Renal cortex interstitium (tissue), 11 donors: ENCODE measurements at regions not wholly inside any gene's neighbourhood (a gene's known extent, or its start where the extent isn't known, plus 50 kb on each side); places are given as distances from the start of the nearest gene placed in this dataset.

ENCODE experiments used
- DNase-seq, 11 donors: peaks; one replicate each; pipeline ENCODE4 v3.0.0-alpha.2; 2013; ENCODE audit warnings: low read depth in 9 of 11, low spot score in 4 of 11; ENCODE audit errors: extremely low read depth in 1 of 11

GRCh38 chr2:126811101-126811500, 87.6 kb upstream of the TEX51 start:
- no peak for DNase-seq

GRCh38 chr2:126817172-126817571, 81.5 kb upstream of the TEX51 start:
- DNase-seq = no peak

DNA sequence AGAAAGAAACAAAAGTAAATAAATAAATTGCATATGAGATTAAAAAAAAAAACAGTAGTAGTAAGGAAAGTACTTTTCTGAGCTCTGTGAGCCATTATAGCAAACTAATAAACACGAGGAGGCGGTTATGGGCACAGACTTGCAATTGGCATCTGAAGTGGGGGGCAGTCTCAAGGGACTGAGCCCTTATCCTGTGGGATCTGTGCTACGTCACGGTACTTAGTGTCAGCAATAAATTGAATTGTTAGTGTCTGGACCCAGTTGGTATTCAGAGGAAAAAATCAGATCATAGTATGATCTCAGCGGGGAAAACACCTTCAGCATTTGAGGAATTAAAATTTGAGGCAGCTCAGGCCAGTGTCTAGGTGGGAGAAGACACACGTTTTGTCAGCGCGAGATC, 76.6 kb upstream of the TEX51 start:
- DNase-seq = no peak

- no peak for DNase-seq
These were observed 75.8 kb upstream of the TEX51 start for GRCh38 chr2:126822921-126823320.

DNA sequence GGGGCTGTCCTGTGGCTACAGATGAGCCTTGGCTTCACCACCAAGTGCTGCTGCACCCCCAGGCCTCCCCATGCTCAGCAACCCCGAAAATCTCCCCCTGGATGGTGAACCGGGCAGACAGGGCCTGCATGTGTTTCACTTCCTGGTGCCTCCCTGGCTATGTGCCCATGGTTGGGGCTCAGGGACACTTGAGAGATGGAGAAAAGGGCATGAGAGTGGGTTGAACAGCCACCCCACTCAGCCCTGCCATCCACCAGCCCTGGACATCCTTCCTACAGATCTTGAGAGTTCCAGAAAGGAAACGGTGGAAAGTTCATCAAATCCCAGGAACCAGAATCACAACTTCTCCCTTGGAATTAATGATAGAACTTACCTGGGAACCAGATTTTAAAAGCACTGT, 74.7 kb upstream of the TEX51 start:
- DNase-seq = no peak

- no peak for DNase-seq
These were observed 74.0 kb upstream of the TEX51 start for GRCh38 chr2:126824663-126825062.

DNA sequence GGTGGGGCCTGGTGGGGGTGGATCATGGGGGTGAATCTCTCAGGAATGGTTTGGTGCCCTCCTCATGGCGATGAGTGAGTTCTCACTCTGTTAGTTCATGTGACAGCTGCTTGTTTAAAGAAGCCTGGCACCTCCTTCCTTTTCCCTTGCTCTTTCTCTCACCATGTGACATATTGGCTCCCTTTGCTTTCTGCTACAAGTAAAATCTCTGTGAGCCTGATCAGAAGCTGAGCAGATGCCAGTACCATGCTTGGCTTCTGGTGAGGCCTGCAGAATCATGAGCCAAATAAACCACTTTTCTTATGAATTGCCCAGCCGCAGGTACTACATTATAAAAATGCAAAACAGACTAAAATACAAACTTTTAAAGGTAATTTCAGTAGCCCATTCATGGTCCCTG, 73.4 kb upstream of the TEX51 start:
- no peak for DNase-seq

GRCh38 chr2:126826491-126826890, 72.2 kb upstream of the TEX51 start:
- no peak for DNase-seq

GRCh38 chr2:126827371-126827770, 71.3 kb upstream of the TEX51 start:
- no peak for DNase-seq

GRCh38 chr2:126828051-126828450, 70.6 kb upstream of the TEX51 start:
- no peak for DNase-seq

GRCh38 chr2:126828491-126828890, 70.2 kb upstream of the TEX51 start:
- no peak for DNase-seq

- no peak for DNase-seq
These were observed 67.3 kb upstream of the TEX51 start for GRCh38 chr2:126831234-126832005.

DNA sequence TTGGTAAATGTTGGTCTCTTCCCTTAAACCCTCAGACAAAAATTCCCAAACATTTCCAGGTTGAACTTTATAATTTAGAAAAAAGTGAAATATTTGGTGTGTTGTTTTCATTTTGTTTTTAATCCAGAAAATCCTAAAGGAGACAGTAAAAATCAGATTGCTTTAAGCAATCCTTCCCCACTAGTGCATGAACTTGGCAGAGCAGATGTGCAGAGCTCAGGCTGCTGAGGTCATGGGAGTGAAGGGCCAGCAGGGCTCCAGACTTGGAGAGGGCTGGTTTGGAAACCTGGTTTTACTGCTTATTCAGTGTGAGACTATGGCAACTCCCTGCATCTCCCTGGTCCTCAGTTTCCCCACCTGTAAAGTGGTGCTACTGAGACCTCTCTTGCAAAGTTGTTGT, 66.7 kb upstream of the TEX51 start:
- no peak for DNase-seq

- no peak for DNase-seq
These were observed 65.9 kb upstream of the TEX51 start for GRCh38 chr2:126832757-126833156.

GRCh38 chr2:126834006-126834659, 64.6 kb upstream of the TEX51 start:
- no peak for DNase-seq

DNA sequence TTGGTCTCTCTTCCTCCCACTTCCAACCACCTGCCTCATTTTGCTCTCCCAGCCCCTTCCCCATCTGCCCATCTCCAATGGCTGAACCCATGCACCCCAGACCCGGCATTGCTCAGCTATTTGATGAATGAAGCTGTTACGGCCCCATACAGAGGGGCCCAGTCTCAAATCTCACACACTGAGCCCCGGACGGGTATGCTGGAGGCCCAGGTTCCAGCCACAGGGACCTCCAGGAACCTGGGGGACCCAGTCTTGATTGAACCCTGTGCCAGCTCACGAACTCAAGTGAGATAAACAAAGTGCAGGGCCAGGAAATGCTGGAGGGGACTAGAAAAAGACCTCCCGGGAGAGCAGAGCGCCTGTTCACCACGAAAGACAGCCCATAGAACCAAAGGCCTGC, 63.4 kb upstream of the TEX51 start:
- no peak for DNase-seq

DNA sequence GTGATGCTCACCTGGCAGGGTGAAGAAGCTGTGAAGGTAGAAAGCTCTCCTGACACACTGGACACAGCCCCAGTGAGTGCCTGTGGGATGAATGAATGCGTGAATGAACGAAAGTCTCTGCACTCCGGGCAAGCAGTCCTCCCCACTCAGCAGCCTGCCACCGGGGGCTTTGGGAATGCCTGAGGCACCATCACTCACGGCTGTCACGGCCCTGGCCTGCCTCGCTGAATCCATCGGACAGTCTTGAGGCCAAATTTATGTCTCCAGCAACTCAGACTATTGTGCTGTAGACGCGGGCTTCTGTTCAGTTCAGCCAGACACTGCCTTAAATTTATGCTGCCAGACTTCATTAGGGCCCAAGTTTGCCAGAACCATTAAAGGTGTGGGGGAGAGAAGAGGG, 62.9 kb upstream of the TEX51 start:
- DNase-seq = peak in 1 of 11 donors; percentile 7

GRCh38 chr2:126836761-126837679, 61.7 kb upstream of the TEX51 start:
- no peak for DNase-seq

- peak in 1 of 11 donors; percentile 7 for DNase-seq
These were observed 60.5 kb upstream of the TEX51 start for GRCh38 chr2:126837966-126838715.
